GM23338 (cell line): ENCODE measurements at regions not wholly inside any gene's neighbourhood (a gene's known extent, or its start where the extent isn't known, plus 50 kb on each side); places are given as distances from the start of the nearest gene placed in this dataset.

Source experiments
- CTCF ChIP-seq, 2 experiments: fragments of 200-600 bp in 1 of 2; sonication (generic) in 1 of 2; conservative IDR thresholded peaks; 2 replicates each; pipeline versions ENCODE4 v1.5.1 to v1.6.1; 2016 to 2017; ENCODE audit warnings: antibody characterized with exemption in 2 of 2, low read depth in 2 of 2, mild to moderate bottlenecking in 2 of 2, moderate library complexity in 1 of 2
- EZH2 ChIP-seq: fragments of 200-600 bp; sonication (generic); IDR thresholded peaks from one replicate; pipeline ENCODE4 v1.8.0; 2017; ENCODE audit warnings: antibody characterized with exemption, mild to moderate bottlenecking, low read depth; ENCODE audit not compliant: unreplicated experiment
- STAT1 ChIP-seq: IDR thresholded peaks from one replicate; pipeline ENCODE4 v1.6.1; 2016; ENCODE audit warnings: antibody characterized with exemption; ENCODE audit not compliant: unreplicated experiment

- TF ChIP-seq CTCF (conservative IDR thresholded peaks at IDR 0.05; ENCODE audit: low read depth in 2 of 2) (no peak), EZH2 (no peak), STAT1 (no peak)
Measured at GRCh38 chr3:6542795-6543194, 318.1 kb upstream of the GRM7 start.
